CD14-positive monocyte (primary cell): ENCODE measurements at regions not wholly inside any gene's neighbourhood (a gene's known extent, or its start where the extent isn't known, plus 50 kb on each side); places are given as distances from the start of the nearest gene placed in this dataset.

ENCODE experiments used
- DNase-seq, 3 donors: peaks; one replicate each; pipeline ENCODE4 v3.0.0-alpha.2; 2011 to 2022
- H2AFZ ChIP-seq: 2 replicates; pipeline ENCODE4 v1.6.0; 2012; ENCODE audit warnings: mild to moderate bottlenecking, low read depth, low read length, inconsistent platforms; ENCODE audit not compliant: insufficient read depth, poor library complexity, severe bottlenecking
- H3K27ac ChIP-seq, 2 donors: 1 replicate in 1 of 2; 2 replicates in 1 of 2; pipeline ENCODE4 v1.5.1; 2012 to 2013; ENCODE audit warnings: low read length in 2 of 2, control low read depth in 1 of 2, inconsistent platforms in 1 of 2, low read depth in 1 of 2, mild to moderate bottlenecking in 1 of 2
- H3K27me3 ChIP-seq, 2 donors: one replicate each; pipeline versions ENCODE4 v1.6.0 to v1.6.1; 2011 to 2013; ENCODE audit warnings: low read length in 2 of 2; ENCODE audit not compliant: control insufficient read depth in 2 of 2, insufficient read depth in 2 of 2
- H3K36me3 ChIP-seq, 2 donors: replicated peaks in 1 of 2; 1 replicate in 1 of 2; 2 replicates in 1 of 2; pipeline versions ENCODE4 v1.5.1 to v1.6.1; 2012 to 2013; ENCODE audit warnings: low read length in 2 of 2, control low read depth in 1 of 2, inconsistent platforms in 1 of 2, mild to moderate bottlenecking in 1 of 2; ENCODE audit not compliant: insufficient read depth in 2 of 2, control insufficient read depth in 1 of 2
- H3K4me1 ChIP-seq, 2 donors: 1 replicate in 1 of 2; 2 replicates in 1 of 2; pipeline versions ENCODE4 v1.5.1 to v1.6.1; 2012 to 2013; ENCODE audit warnings: low read length in 2 of 2, control low read depth in 1 of 2, inconsistent platforms in 1 of 2, mild to moderate bottlenecking in 1 of 2, moderate library complexity in 1 of 2; ENCODE audit not compliant: insufficient read depth in 2 of 2, control insufficient read depth in 1 of 2
- H3K4me2 ChIP-seq: replicated peaks from 2 replicates; pipeline ENCODE3; 2012; ENCODE audit warnings: low read length, moderate library complexity, mild to moderate bottlenecking; ENCODE audit not compliant: poor library complexity, severe bottlenecking; ENCODE audit errors: extremely low read depth
- H3K4me3 ChIP-seq, 3 experiments: fragments of 200-600 bp in 1 of 3; sonication (generic) in 1 of 3; replicated peaks in 1 of 3; 1 replicate in 2 of 3; 2 replicates in 1 of 3; pipeline ENCODE4 v1.5.1; 2011 to 2013; ENCODE audit warnings: low read length in 3 of 3, mild to moderate bottlenecking in 3 of 3, control low read depth in 2 of 3, low read depth in 2 of 3, inconsistent platforms in 1 of 3, moderate library complexity in 1 of 3
- H3K79me2 ChIP-seq: 2 replicates; pipeline ENCODE4 v1.6.0; 2012; ENCODE audit warnings: mild to moderate bottlenecking, control low read depth, inconsistent platforms, low read length, moderate library complexity; ENCODE audit not compliant: insufficient read depth
- H3K9ac ChIP-seq: 2 replicates; pipeline ENCODE4 v1.6.0; 2017; ENCODE audit warnings: low read length, mild to moderate bottlenecking; ENCODE audit not compliant: insufficient read depth, poor library complexity, severe bottlenecking
- H3K9me3 ChIP-seq, 2 donors: replicated peaks in 1 of 2; 1 replicate in 1 of 2; 2 replicates in 1 of 2; pipeline versions ENCODE4 v1.5.1 to v1.6.1; 2012 to 2013; ENCODE audit warnings: low read length in 2 of 2, control low read depth in 1 of 2; ENCODE audit not compliant: control insufficient read depth in 1 of 2, insufficient read depth in 1 of 2
- H4K20me1 ChIP-seq: 2 replicates; pipeline ENCODE4 v1.6.0; 2012; ENCODE audit warnings: mild to moderate bottlenecking, low read length, control low read depth, moderate library complexity; ENCODE audit not compliant: insufficient read depth
- H3K27ac Mint-ChIP-seq, 7 donors: one replicate each; pipeline ENCODE4 v1.8.0; 2020; ENCODE audit warnings: mild to moderate bottlenecking in 7 of 7, mixed read lengths in 7 of 7, moderate library complexity in 6 of 7, inconsistent platforms in 2 of 7
- H3K27me3 Mint-ChIP-seq, 3 donors: one replicate each; pipeline ENCODE4 v1.8.0; 2021 to 2022; ENCODE audit warnings: low read depth in 3 of 3, mild to moderate bottlenecking in 3 of 3, mixed read lengths in 3 of 3, moderate library complexity in 3 of 3, inconsistent platforms in 1 of 3
- H3K36me3 Mint-ChIP-seq, 2 donors: one replicate each; pipeline ENCODE4 v1.8.0; 2020; ENCODE audit warnings: mixed read lengths in 2 of 2, inconsistent platforms in 1 of 2, mild to moderate bottlenecking in 1 of 2
- H3K4me1 Mint-ChIP-seq: one replicate; pipeline ENCODE4 v1.8.0; 2020; ENCODE audit warnings: mild to moderate bottlenecking, mixed read lengths
- H3K4me3 Mint-ChIP-seq, 2 donors: one replicate each; pipeline ENCODE4 v1.8.0; 2020; ENCODE audit warnings: mild to moderate bottlenecking in 2 of 2, mixed read lengths in 2 of 2, moderate library complexity in 1 of 2
- H3K9me3 Mint-ChIP-seq, 7 donors: one replicate each; pipeline ENCODE4 v1.8.0; 2020 to 2022; ENCODE audit warnings: mixed read lengths in 7 of 7, mild to moderate bottlenecking in 6 of 7, moderate library complexity in 6 of 7, inconsistent platforms in 2 of 7
- WGBS: methylation state at CpG from one replicate; pipeline ENCODE4 v1.1.5; 2013; ENCODE audit warnings: missing lambda C conversion rate; ENCODE audit not compliant: insufficient coverage; 5-methylcytosine and 5-hydroxymethylcytosine counted together
- intact Hi-C, 2 donors: fragments of 100-400 bp; cut with micrococcal nuclease; formaldehyde crosslinking; loops; one replicate each; pipeline versions ENCODE4 v1.15.0 to v1.15.1; 2023
- TF ChIP-seq, protein P1 (sequence below): fragments of 200-600 bp; IDR thresholded peaks from one replicate; pipeline ENCODE4 v1.8.0; 2022; ENCODE audit warnings: antibody characterized with exemption, mild to moderate bottlenecking

DNA sequence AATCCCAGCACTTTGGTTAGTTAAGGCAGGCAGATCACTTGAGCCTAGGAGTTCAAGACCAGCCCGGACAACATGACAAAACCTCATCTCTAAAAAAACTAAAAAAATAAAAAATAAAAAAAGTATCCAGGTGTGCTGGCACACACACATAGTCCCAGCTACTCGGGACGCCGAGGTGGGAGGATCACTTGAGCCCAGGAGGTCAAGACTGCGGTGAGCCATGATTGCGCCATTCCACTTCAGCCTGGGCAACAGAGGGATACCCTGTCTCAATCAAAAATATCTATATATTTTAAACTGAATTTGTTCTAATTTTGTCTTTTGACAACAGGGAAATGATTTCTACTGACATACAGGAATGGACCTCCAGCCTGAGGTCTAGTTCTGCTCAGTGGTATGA, 73.3 kb upstream of the MBOAT2 start:
- no peaks in the 10 kb centered on the region for H3K4me1 ChIP-seq
- no peak overlapping the region for H3K9ac ChIP-seq
- peaks cover 0 to 4% (median 2%) of the 10 kb centered on the region in 3 donors for H3K27me3 Mint-ChIP-seq
- no peaks in the 10 kb centered on the region for H3K36me3 Mint-ChIP-seq
- H3K9me3 Mint-ChIP-seq: peaks cover 3 to 18% (median 7%) of the 10 kb centered on the region in 7 donors
- no peak for DNase-seq
- no peaks in the 10 kb centered on the region for H3K27me3 ChIP-seq
- no peak overlapping the region for H2AFZ ChIP-seq
- intact Hi-C loops: no loop called here
- no peaks in the 10 kb centered on the region for H3K36me3 ChIP-seq
- H3K27ac Mint-ChIP-seq: no peak overlapping the region
- no peak overlapping the region for H3K4me3 ChIP-seq
- H3K27ac ChIP-seq: no peak overlapping the region
- H4K20me1 ChIP-seq: no peaks in the 10 kb centered on the region
- TF ChIP-seq, protein P1, sequence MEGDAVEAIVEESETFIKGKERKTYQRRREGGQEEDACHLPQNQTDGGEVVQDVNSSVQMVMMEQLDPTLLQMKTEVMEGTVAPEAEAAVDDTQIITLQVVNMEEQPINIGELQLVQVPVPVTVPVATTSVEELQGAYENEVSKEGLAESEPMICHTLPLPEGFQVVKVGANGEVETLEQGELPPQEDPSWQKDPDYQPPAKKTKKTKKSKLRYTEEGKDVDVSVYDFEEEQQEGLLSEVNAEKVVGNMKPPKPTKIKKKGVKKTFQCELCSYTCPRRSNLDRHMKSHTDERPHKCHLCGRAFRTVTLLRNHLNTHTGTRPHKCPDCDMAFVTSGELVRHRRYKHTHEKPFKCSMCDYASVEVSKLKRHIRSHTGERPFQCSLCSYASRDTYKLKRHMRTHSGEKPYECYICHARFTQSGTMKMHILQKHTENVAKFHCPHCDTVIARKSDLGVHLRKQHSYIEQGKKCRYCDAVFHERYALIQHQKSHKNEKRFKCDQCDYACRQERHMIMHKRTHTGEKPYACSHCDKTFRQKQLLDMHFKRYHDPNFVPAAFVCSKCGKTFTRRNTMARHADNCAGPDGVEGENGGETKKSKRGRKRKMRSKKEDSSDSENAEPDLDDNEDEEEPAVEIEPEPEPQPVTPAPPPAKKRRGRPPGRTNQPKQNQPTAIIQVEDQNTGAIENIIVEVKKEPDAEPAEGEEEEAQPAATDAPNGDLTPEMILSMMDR: no peak
- H3K4me3 Mint-ChIP-seq: no peak overlapping the region
- H3K4me2 ChIP-seq: no peak overlapping the region
- no peaks in the 10 kb centered on the region for H3K79me2 ChIP-seq
- no CpG with 5 or more reads among the region's 6 CpGs for WGBS
- no peaks in the 10 kb centered on the region for H3K9me3 ChIP-seq
- H3K4me1 Mint-ChIP-seq: no peaks in the 10 kb centered on the region

- Histone ChIP-seq H3K27me3 (no peaks in the 10 kb centered on the region), H2AFZ (no peak overlapping the region), H4K20me1 (no peaks in the 10 kb centered on the region), H3K27ac (no peak overlapping the region), H3K79me2 (no peaks in the 10 kb centered on the region), H3K4me3 (no peak overlapping the region), H3K36me3 (no peaks in the 10 kb centered on the region), H3K9me3 (no peaks in the 10 kb centered on the region), H3K4me2 (no peak overlapping the region), H3K4me1 (no peaks in the 10 kb centered on the region), H3K9ac (no peak overlapping the region)
- no peaks in the 10 kb centered on the region for H3K4me1 Mint-ChIP-seq
- DNase-seq: no peak
- peaks cover 0 to 4% (median 2%) of the 10 kb centered on the region in 3 donors for H3K27me3 Mint-ChIP-seq
- no peak overlapping the region for H3K4me3 Mint-ChIP-seq
- intact Hi-C loops: no loop called here
- H3K27ac Mint-ChIP-seq: no peak overlapping the region
- no peaks in the 10 kb centered on the region for H3K36me3 Mint-ChIP-seq
- TF ChIP-seq, protein P1: no peak
- peaks cover 2 to 20% (median 4%) of the 10 kb centered on the region in 7 donors for H3K9me3 Mint-ChIP-seq
- WGBS: no CpG with 5 or more reads among the region's 1 CpG
Measured at GRCh38 chr2:9076210-9076609, 72.7 kb upstream of the MBOAT2 start.
